IPS-15b (cell line): ENCODE measurements at regions not wholly inside any gene's neighbourhood (a gene's known extent, or its start where the extent isn't known, plus 50 kb on each side); places are given as distances from the start of the nearest gene placed in this dataset.

Experiments
- H3K27me3 ChIP-seq: one replicate; pipeline ENCODE4 v1.6.1; 2013; ENCODE audit warnings: low read length; ENCODE audit not compliant: control insufficient read depth, insufficient read depth
- H3K36me3 ChIP-seq: one replicate; pipeline ENCODE4 v1.6.1; 2013; ENCODE audit warnings: low read length; ENCODE audit not compliant: control insufficient read depth, insufficient read depth
- H3K4me1 ChIP-seq: one replicate; pipeline ENCODE4 v1.6.1; 2013; ENCODE audit warnings: mild to moderate bottlenecking, low read length; ENCODE audit not compliant: control insufficient read depth, insufficient read depth
- H3K4me3 ChIP-seq: one replicate; pipeline ENCODE4 v1.5.1; 2013; ENCODE audit warnings: low read depth, low read length
- H3K9ac ChIP-seq: one replicate; pipeline ENCODE4 v1.6.1; 2013; ENCODE audit warnings: low read depth, mild to moderate bottlenecking, low read length
- H3K9me3 ChIP-seq: one replicate; pipeline ENCODE4 v1.6.1; 2013; ENCODE audit warnings: mild to moderate bottlenecking, low read length; ENCODE audit not compliant: control insufficient read depth, insufficient read depth

- H3K9ac ChIP-seq, result no peak overlapping the region
- H3K27me3 ChIP-seq, result no peaks in the 10 kb centered on the region
- H3K36me3 ChIP-seq, result no peaks in the 10 kb centered on the region
- no peaks in the 10 kb centered on the region for H3K9me3 ChIP-seq
- no peaks in the 10 kb centered on the region for H3K4me1 ChIP-seq
- H3K4me3 ChIP-seq, result no peak overlapping the region
Observed at GRCh38 chr2:145144131-145144728, 624.3 kb upstream of the ZEB2 start.

- Histone ChIP-seq H3K4me1 (no peaks in the 10 kb centered on the region), H3K4me3 (no peak overlapping the region), H3K9ac (no peak overlapping the region), H3K36me3 (no peaks in the 10 kb centered on the region), H3K27me3 (no peaks in the 10 kb centered on the region), H3K9me3 (no peaks in the 10 kb centered on the region)
Observed at GRCh38 chr2:145141981-145142380, 622.1 kb upstream of the ZEB2 start.

DNA sequence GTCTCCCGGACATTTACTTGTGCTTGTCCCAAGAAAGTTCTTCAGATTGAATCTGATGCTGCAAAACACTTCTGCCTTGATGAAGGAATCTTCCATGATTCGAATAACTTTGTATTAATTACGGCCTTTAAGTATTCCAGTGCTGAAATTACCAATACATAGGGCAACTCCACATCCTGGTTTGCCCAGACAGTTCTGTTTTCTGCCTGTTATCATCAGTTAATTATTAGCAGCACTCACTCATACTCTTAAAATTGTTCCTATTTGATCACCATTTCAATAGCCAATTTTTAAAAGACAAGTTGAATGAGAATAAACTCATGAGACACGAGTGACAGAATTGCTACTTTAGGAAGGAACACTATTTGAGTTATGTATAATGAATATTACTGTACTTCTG lies 620.7 kb upstream of the ZEB2 start:
- no peak overlapping the region for H3K9ac ChIP-seq
- no peak overlapping the region for H3K4me3 ChIP-seq
- no peaks in the 10 kb centered on the region for H3K27me3 ChIP-seq
- no peaks in the 10 kb centered on the region for H3K36me3 ChIP-seq
- H3K4me1 ChIP-seq, result no peaks in the 10 kb centered on the region
- H3K9me3 ChIP-seq, result no peaks in the 10 kb centered on the region

DNA sequence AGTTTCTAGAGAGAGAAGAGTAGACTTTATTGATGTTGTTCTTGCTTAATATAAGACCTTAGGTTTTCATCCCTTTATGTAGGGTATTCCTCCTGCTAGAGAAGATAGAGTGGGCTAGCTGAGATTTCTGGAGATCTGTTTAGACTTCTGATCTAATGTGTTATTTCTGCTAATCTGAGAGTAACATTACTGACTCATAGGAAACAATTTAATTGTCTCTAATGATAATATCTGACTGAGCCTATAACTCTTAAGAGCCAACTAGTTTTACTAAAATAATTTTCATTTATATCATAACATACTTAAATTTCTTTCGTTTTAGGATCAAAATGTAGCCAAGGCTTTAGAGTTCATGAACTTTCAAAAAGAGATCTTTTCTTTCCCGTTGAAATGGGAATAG lies 618.7 kb upstream of the ZEB2 start:
- Histone ChIP-seq H3K9ac (no peak overlapping the region), H3K9me3 (no peaks in the 10 kb centered on the region), H3K4me3 (no peak overlapping the region), H3K27me3 (no peaks in the 10 kb centered on the region), H3K4me1 (no peaks in the 10 kb centered on the region), H3K36me3 (no peaks in the 10 kb centered on the region)

DNA sequence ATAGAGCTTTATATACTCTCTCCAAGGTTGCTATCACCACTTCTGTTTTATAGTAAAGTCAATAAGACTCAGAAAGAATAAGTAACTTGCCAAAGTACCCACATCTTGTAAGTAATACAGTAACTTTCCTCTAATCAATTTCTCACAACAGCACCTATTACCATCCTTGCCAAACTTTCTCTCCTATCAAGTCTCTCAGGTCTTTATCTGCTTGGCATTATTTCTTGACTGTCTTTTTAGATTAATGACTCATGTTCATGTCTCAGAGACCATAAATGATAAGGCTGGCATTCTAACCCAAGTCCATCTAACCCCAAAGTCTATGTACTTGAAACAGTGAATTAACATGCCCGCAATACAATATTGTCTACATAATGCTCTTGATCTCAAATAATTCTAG lies 618.0 kb upstream of the ZEB2 start:
- Histone ChIP-seq H3K27me3 (no peaks in the 10 kb centered on the region), H3K9ac (no peak overlapping the region), H3K4me1 (no peaks in the 10 kb centered on the region), H3K9me3 (no peaks in the 10 kb centered on the region), H3K36me3 (no peaks in the 10 kb centered on the region), H3K4me3 (no peak overlapping the region)

DNA sequence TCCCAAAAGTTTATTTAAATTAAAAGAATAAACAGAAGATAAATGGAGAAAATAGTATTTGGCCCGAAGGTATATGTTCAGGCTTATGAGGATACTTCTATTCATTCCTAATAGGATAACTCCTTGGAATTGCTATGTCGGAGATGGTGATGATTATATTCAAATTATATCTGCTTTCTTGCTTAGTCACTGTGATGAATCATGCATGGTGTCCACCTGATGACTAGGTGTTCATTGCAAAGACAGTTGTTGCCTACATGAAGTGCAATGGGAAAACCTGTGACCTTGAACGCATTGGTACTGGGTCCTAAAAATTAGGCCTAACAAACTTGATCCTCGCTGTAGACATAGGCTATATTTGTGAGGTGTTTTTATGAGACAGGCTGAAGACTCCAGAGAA lies 617.3 kb upstream of the ZEB2 start:
- no peaks in the 10 kb centered on the region for H3K4me1 ChIP-seq
- no peak overlapping the region for H3K9ac ChIP-seq
- no peaks in the 10 kb centered on the region for H3K36me3 ChIP-seq
- no peak overlapping the region for H3K4me3 ChIP-seq
- no peaks in the 10 kb centered on the region for H3K9me3 ChIP-seq
- no peaks in the 10 kb centered on the region for H3K27me3 ChIP-seq

DNA sequence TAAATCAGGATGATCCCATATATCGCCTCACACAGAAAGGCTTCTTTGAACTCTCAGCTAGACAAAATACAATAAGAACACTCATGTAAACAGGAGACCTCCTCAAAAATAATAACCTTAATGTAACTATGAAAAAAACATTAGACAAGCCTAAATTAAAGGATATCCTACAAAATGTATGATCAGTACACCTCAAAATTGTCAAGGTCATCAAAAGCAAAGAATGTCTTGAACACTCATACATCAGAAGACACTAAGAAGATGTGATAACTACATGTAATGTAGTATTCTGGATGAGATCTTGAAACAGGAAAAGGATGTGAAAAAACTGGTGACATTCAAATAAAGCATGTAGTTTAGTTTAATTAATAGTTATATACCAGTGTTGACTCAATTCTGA lies 616.8 kb upstream of the ZEB2 start:
- H3K4me3 ChIP-seq, result no peak overlapping the region
- H3K9ac ChIP-seq, result no peak overlapping the region
- no peaks in the 10 kb centered on the region for H3K9me3 ChIP-seq
- no peaks in the 10 kb centered on the region for H3K27me3 ChIP-seq
- H3K4me1 ChIP-seq, result no peaks in the 10 kb centered on the region
- H3K36me3 ChIP-seq, result no peaks in the 10 kb centered on the region

GRCh38 chr2:145126146-145126545 lies 606.2 kb upstream of the ZEB2 start:
- no peak overlapping the region for H3K9ac ChIP-seq
- no peaks in the 10 kb centered on the region for H3K36me3 ChIP-seq
- H3K27me3 ChIP-seq, result no peaks in the 10 kb centered on the region
- H3K4me3 ChIP-seq, result no peak overlapping the region
- no peaks in the 10 kb centered on the region for H3K9me3 ChIP-seq
- no peaks in the 10 kb centered on the region for H3K4me1 ChIP-seq

GRCh38 chr2:145124085-145124484 lies 604.2 kb upstream of the ZEB2 start:
- no peaks in the 10 kb centered on the region for H3K36me3 ChIP-seq
- no peaks in the 10 kb centered on the region for H3K27me3 ChIP-seq
- no peak overlapping the region for H3K9ac ChIP-seq
- no peaks in the 10 kb centered on the region for H3K4me1 ChIP-seq
- H3K9me3 ChIP-seq, result no peaks in the 10 kb centered on the region
- no peak overlapping the region for H3K4me3 ChIP-seq

DNA sequence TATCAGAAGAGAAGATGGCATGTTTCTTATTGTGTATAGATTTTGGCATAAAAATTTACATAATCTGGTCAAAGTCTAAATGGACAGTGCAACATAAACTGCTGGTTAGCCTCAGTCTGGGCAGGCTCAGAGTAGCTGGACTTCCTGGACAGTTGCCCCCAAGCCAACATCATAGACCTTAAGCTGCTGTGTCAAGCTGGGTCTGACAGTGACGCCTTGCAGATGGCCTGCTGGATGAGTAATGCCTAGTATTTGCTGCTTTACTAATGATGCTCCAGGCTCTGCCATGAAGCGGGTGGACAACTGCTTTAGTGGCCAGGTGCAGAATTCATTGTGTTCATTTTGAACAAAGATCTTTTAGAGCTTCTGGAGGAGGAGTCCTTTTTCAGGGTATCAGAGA lies 603.7 kb upstream of the ZEB2 start:
- no peaks in the 10 kb centered on the region for H3K9me3 ChIP-seq
- no peak overlapping the region for H3K4me3 ChIP-seq
- no peaks in the 10 kb centered on the region for H3K27me3 ChIP-seq
- no peaks in the 10 kb centered on the region for H3K36me3 ChIP-seq
- H3K9ac ChIP-seq, result no peak overlapping the region
- H3K4me1 ChIP-seq, result no peaks in the 10 kb centered on the region

- no peak overlapping the region for H3K9ac ChIP-seq
- H3K27me3 ChIP-seq, result no peaks in the 10 kb centered on the region
- H3K9me3 ChIP-seq, result no peaks in the 10 kb centered on the region
- H3K4me3 ChIP-seq, result no peak overlapping the region
- no peaks in the 10 kb centered on the region for H3K4me1 ChIP-seq
- H3K36me3 ChIP-seq, result no peaks in the 10 kb centered on the region
Observed at GRCh38 chr2:145119225-145119624, 599.3 kb upstream of the ZEB2 start.

GRCh38 chr2:145116834-145117725 lies 597.2 kb upstream of the ZEB2 start:
- Histone ChIP-seq H3K4me1 (no peaks in the 10 kb centered on the region), H3K9me3 (no peaks in the 10 kb centered on the region), H3K9ac (no peak overlapping the region), H3K36me3 (no peaks in the 10 kb centered on the region), H3K4me3 (no peak overlapping the region), H3K27me3 (no peaks in the 10 kb centered on the region)
